Glomerular visceral epithelial cell (primary cell): ENCODE measurements at regions not wholly inside any gene's neighbourhood (a gene's known extent, or its start where the extent isn't known, plus 50 kb on each side); places are given as distances from the start of the nearest gene placed in this dataset.

ENCODE experiments used
- DNase-seq: peaks from one replicate; pipeline ENCODE4 v3.0.0-alpha.2; 2016; ENCODE audit errors: extremely low spot score

GRCh38 chr9:13352451-13352979 is 73.0 kb upstream of the MPDZ start:
- DNase-seq = no peak

GRCh38 chr9:13351778-13352386 is 72.4 kb upstream of the MPDZ start:
- peak; percentile 41 for DNase-seq

DNA sequence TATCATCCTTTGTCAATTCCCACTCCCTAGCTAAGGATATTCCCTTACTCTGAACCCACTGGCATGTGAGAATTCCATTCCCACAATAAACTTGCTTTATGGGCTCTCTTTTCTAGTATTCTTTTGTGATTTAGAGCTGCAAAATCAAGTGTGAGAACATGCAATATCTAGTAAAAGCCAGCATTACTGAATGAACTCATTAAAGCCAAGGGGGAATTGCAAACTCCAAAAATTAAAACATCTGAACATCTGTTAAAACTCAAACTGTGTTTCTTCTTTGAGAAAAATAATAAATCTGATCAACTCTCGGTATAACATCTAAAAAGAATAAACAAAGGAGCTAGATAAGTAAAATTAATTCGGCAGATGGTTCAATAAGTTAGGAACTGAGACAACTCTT is 53.1 kb upstream of the MPDZ start:
- no peak for DNase-seq

DNA sequence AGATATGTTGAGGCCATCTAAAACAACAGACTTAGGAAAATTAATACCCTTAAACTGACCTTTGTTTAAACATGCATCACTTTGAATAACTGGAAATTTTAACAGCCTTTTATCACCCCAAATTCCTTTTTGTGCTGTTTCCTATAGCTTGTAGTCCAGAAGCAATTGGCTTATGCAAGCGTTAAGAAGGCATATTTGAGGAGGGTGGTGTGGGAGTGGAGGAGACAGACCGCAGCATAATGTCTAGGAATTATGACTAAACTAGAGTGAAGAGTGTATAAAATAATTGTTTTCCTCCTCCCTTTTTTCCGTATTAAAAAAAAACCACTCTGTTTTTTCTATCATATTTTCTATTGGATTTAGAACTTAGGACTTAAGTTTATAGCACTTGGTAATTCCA is 51.8 kb upstream of the MPDZ start:
- no peak for DNase-seq

DNA sequence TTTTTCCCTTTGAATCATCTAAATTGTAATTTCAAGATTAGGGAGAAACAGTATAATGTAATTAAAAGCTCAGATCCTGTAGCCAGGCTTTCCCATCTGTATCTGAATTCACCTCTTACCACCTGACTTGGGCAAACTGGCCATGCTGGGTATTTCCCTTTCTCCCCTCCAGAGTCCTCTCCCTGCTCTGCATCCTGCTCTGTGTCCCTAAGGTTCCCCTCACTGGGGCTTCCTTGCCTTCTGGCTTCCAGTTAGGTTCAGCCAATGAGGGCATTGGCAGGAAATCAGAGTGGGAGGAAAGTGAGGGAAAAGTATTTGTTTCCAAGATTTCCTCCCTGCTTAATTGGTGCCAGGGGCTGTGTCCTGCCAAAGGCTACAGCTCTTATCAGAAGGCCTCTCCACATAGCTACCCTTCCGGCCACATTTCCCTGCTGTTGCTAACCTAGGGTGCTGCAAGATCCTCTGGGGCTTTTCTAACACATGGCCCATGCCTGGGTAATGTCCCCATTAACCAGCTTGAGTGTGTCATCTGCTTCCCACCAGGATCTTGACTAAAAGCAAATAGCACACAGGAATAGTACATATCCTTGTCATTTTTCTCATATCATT is 51.0 kb upstream of the MPDZ start:
- no peak for DNase-seq
